ENCODE measurements at regions not wholly inside any gene's neighbourhood (a gene's known extent, or its start where the extent isn't known, plus 50 kb on each side); places are given as distances from the start of the nearest gene placed in this dataset.

DNA sequence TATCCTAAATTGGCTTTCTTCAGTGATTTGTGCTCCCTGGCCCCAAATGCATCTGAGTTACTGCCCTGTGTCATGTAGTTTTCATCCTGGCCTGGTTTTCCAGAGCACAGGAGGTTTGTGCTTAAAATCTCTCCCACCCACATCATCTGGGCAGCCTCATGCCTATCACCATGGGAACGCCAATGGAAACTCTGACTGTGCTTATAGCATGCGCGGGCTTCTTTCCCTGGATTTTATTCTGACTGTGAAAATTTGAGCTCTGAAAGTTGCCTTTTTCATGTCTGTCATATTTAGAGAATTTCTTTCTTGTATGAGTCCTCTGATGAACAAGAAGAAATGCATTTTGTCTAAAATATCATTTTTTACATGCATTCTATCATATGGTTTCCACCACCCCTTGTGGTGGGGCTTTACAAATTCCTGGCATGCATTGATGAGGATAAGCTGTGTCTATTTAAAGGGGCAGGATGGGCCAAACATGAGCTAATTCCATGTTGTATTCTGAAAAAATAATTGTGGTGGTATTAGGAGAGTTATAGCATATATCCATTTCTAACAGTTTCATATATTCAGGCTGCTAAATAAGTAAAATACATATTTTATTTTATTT, 55.1 kb downstream of the IRAG1 start:
- H3K9me3 ChIP-seq: no peaks in the 10 kb centered on the region
- H3K27ac ChIP-seq: no peak overlapping the region
- intact Hi-C loops (cut with DNase I): loop anchor here (10.0 kb wide), 1 partner anchor 56 kb away; the partner anchor contains the start of gene IRAG1
- WGBS, 2 donors: 63 to 90% methylated on average over 3 of the region's 3 CpGs
- TF ChIP-seq POLR2A (IDR thresholded peaks at IDR 0.05): no peak
- TF ChIP-seq, protein P1, sequence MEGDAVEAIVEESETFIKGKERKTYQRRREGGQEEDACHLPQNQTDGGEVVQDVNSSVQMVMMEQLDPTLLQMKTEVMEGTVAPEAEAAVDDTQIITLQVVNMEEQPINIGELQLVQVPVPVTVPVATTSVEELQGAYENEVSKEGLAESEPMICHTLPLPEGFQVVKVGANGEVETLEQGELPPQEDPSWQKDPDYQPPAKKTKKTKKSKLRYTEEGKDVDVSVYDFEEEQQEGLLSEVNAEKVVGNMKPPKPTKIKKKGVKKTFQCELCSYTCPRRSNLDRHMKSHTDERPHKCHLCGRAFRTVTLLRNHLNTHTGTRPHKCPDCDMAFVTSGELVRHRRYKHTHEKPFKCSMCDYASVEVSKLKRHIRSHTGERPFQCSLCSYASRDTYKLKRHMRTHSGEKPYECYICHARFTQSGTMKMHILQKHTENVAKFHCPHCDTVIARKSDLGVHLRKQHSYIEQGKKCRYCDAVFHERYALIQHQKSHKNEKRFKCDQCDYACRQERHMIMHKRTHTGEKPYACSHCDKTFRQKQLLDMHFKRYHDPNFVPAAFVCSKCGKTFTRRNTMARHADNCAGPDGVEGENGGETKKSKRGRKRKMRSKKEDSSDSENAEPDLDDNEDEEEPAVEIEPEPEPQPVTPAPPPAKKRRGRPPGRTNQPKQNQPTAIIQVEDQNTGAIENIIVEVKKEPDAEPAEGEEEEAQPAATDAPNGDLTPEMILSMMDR (IDR thresholded peaks at IDR 0.05): no peak
- H3K4me1 ChIP-seq: no peaks in the 10 kb centered on the region
- H3K36me3 ChIP-seq: no peaks in the 10 kb centered on the region
- H3K4me3 ChIP-seq (replicated peaks in 1 of 3): no peak overlapping the region
- H3K27me3 ChIP-seq: no peaks in the 10 kb centered on the region
- DNase-seq: no peak

DNA sequence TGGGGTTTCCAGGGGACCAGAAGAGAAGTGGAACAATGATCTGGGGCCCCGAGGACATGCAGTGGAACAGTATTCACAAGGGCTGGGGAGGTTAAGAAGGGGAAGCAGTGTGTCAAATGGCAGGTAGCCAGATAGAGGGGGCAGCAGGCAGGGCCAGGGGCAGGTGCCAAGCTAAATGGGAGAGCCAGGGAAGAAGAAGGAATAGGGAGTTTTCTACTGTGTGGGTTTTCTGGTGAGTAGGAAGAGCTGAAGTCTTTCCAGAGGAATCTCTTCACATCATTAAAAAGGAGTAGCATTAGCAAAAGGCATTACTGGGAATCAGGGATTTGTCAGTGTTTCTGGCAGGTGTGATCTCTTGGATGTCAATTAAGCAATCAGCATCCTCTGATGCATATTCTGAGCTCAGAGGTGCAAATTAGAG, 55.8 kb downstream of the IRAG1 start:
- Histone ChIP-seq H3K4me1 (no peaks in the 10 kb centered on the region), H3K36me3 (no peaks in the 10 kb centered on the region), H3K27me3 (no peaks in the 10 kb centered on the region), H3K4me3 (replicated peaks in 1 of 3) (no peak overlapping the region), H3K27ac (no peak overlapping the region), H3K9me3 (no peaks in the 10 kb centered on the region)
- no peak for TF ChIP-seq POLR2A (IDR thresholded peaks at IDR 0.05)
- TF ChIP-seq, protein P1 (IDR thresholded peaks at IDR 0.05): no peak
- intact Hi-C loops (cut with DNase I): loop anchor here (10.0 kb wide), 1 partner anchor 57 kb away; the partner anchor contains the start of gene IRAG1
- WGBS, 2 donors: 32 to 42% methylated on average over 1 of the region's 1 CpG
- no peak for DNase-seq

DNA sequence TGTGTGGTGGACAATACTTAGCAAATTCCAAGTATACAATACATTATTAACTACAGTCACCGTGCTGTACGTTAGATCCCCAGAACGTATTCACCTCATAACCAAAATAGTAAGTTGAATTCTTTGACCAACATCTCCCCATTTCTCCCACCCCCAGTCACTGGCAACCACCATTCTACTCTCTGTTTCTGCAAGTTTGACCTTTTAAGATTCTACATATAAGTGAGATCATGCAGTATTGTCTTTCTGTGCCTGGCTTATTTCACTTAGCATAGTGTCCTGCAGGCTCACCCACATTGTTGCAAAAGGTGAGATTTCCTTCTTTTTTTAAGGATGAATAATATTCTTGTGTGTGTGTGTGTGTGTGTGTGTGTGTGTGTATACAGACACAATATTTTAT, 59.1 kb downstream of the IRAG1 start:
- Histone ChIP-seq H3K27ac (no peak overlapping the region), H3K27me3 (no peaks in the 10 kb centered on the region), H3K9me3 (no peaks in the 10 kb centered on the region), H3K4me3 (replicated peaks in 1 of 3) (no peak overlapping the region), H3K4me1 (no peaks in the 10 kb centered on the region), H3K36me3 (no peaks in the 10 kb centered on the region)
- TF ChIP-seq POLR2A (IDR thresholded peaks at IDR 0.05): no peak
- WGBS, 2 donors: 94 to 96% methylated on average over 3 of the region's 3 CpGs
- intact Hi-C loops (cut with DNase I): loop anchor here (10.0 kb wide), 1 partner anchor 60 kb away; the partner anchor contains the start of gene IRAG1
- DNase-seq: no peak

DNA sequence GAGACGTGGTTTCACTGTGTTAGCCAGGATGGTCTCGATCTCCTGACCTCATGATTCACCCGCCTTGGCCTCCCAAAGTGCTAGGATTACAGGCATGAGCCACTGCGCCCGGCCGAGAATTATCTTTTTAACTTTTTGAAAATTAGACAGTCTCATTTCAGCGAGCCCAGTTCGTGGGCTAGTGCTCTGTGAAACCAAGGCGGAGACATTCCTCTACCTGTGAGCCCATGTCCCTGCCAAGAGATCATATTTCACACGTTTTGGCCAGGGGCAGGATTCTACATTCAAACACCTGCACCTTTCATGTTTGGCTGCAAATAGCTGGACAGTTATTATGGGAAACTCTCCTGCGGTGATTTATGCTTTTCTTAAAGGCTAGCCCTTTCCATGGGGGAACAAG, 60.3 kb downstream of the IRAG1 start:
- 68 to 72% methylated on average over 11 of the region's 11 CpGs for WGBS, 2 donors
- H3K4me3 ChIP-seq (replicated peaks in 1 of 3): no peak overlapping the region
- no peaks in the 10 kb centered on the region for H3K9me3 ChIP-seq
- H3K36me3 ChIP-seq: no peaks in the 10 kb centered on the region
- peak; percentile 20 to 48 for DNase-seq
- no peaks in the 10 kb centered on the region for H3K27me3 ChIP-seq
- TF ChIP-seq, protein P1 (IDR thresholded peaks at IDR 0.05): no peak
- TF ChIP-seq POLR2A (IDR thresholded peaks at IDR 0.05): no peak
- no peaks in the 10 kb centered on the region for H3K4me1 ChIP-seq
- intact Hi-C loops (cut with DNase I): loop anchor here (10.0 kb wide), 1 partner anchor 62 kb away; the partner anchor contains the start of gene IRAG1
- H3K27ac ChIP-seq: no peak overlapping the region

DNA sequence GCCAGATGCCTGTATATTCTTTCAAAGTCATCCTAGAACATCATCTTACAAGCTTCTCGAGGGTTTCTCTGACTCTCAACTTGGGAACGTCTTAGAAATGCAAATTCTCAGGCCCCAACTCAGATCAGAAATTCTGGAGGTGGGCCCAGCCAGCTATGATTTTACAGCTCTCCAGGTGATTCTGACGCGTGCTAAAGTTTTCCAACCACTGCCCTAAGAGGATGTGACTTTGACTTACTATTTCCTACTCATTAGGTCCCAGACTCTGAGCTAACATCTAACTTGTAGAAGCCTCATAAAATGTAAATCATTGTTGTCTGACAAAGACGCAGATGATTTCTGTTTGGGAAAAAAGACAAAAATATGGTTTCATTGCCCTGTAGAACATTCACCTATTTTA, 61.1 kb downstream of the IRAG1 start:
- WGBS, 2 donors: 82 to 91% methylated on average over 5 of the region's 5 CpGs
- intact Hi-C loops (cut with DNase I): loop anchor here (10.0 kb wide), 1 partner anchor 62 kb away; the partner anchor contains the start of gene IRAG1
- Histone ChIP-seq H3K27me3 (no peaks in the 10 kb centered on the region), H3K4me1 (no peaks in the 10 kb centered on the region), H3K4me3 (replicated peaks in 1 of 3) (no peak overlapping the region), H3K27ac (no peak overlapping the region), H3K9me3 (no peaks in the 10 kb centered on the region), H3K36me3 (no peaks in the 10 kb centered on the region)
- DNase-seq: no peak
- no peak for TF ChIP-seq POLR2A (IDR thresholded peaks at IDR 0.05)
- TF ChIP-seq, protein P1 (IDR thresholded peaks at IDR 0.05): no peak

Data from thyroid gland (tissue), 4 donors.